ENCODE measurements at regions not wholly inside any gene's neighbourhood (a gene's known extent, or its start where the extent isn't known, plus 50 kb on each side); places are given as distances from the start of the nearest gene placed in this dataset.

DNA sequence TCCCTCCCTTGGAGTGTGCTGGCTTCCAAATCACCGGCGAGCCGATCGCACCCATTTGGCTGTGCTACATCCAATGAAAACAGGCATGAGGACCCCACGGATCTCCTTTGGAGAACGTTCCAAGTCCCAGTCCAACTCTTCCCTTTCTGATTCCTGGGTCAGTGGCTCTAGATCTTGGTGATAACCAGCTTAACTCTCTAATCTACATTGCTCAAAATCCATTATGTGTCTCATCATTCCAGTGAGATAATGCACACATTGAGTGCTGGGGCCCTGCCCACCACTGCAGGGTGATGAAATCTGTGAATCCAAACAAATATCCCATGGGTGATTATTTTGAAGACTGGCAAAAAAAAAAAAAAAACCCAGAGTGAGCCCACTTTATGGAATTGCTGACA is 232.7 kb upstream of the COPS8 start:
- Histone ChIP-seq H3K9me3 (ENCODE audit: low read length) (no peaks in the 10 kb centered on the region), H2AFZ (ENCODE audit: low read length) (no peak overlapping the region), H3K27me3 (ENCODE audit: control insufficient read depth in 1 of 2, insufficient read depth in 2 of 2, low read length in 2 of 2) (no peaks in the 10 kb centered on the region), H4K20me1 (ENCODE audit: insufficient read depth, low read length) (no peaks in the 10 kb centered on the region), H3K4me1 (ENCODE audit: insufficient read depth, low read length) (no peaks in the 10 kb centered on the region), H3K4me2 (ENCODE audit: low read depth, low read length) (no peak overlapping the region), H3K36me3 (replicated peaks in 1 of 2; ENCODE audit: control insufficient read depth in 1 of 2, insufficient read depth in 2 of 2, low read length in 2 of 2) (no peaks in the 10 kb centered on the region), H3K27ac (ENCODE audit: extremely low read length, insufficient read depth, low read length) (no peak overlapping the region), H3K9ac (ENCODE audit: insufficient read depth, low read depth, low read length) (no peak overlapping the region), H3K79me2 (ENCODE audit: insufficient read depth, low read length) (no peaks in the 10 kb centered on the region), H3K4me3 (replicated peaks in 1 of 3; ENCODE audit: insufficient read depth in 1 of 3, low read depth in 2 of 3, low read length in 3 of 3) (no peak overlapping the region)
- in situ Hi-C loops (cut with HindIII; ENCODE audit: extremely low pct_ligation_motif_present, low pct_unique_long_range_greater_than_20kb): no loop called here
- POLR2A ChIA-PET: interaction anchor here (0.7 kb wide), 1 partner anchor 14 kb away, joined by 3 read pairs; no protein-coding TSS in a partner anchor
- WGBS (ENCODE audit: low lambda C conversion rate): 53% methylated on average over 6 of the region's 6 CpGs
- DNase-seq (ENCODE audit: low spot score) (no peak), FAIRE-seq (no peak), ATAC-seq (no peak)
- CTCF ChIA-PET (ENCODE audit: low intra/inter-chr PET ratio, low total read pairs): no interaction called here
- intact Hi-C loops (cut with micrococcal nuclease; ENCODE audit: unreplicated experiment): no loop called here
- BruUV-seq (replicated peaks): no TSS peak
- TF ChIP-seq, protein P1, sequence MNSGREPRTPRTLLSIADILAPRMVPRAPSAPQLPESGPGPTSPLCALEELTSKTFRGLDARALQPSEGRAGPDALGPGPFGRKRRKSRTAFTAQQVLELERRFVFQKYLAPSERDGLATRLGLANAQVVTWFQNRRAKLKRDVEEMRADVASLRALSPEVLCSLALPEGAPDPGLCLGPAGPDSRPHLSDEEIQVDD (CRISPR knock-in tag; IDR thresholded peaks at IDR 0.05; ENCODE audit: borderline replicate concordance): no peak
- TF ChIP-seq ZNF558 (CRISPR knock-in tag; IDR thresholded peaks at IDR 0.05; ENCODE audit: borderline replicate concordance) (no peak), YEATS4 (CRISPR knock-in tag; IDR thresholded peaks at IDR 0.05; ENCODE audit: borderline replicate concordance) (no peak), NFE2 (CRISPR knock-in tag; IDR thresholded peaks at IDR 0.05) (no peak), ZNF446 (CRISPR knock-in tag; IDR thresholded peaks at IDR 0.05) (no peak), SETDB1 (CRISPR knock-in tag; IDR thresholded peaks at IDR 0.05; ENCODE audit: borderline replicate concordance) (no peak), ZNF598 (CRISPR knock-in tag; IDR thresholded peaks at IDR 0.05; ENCODE audit: borderline replicate concordance) (no peak), ZNF124 (CRISPR knock-in tag; IDR thresholded peaks at IDR 0.05) (no peak), GATAD2A (CRISPR knock-in tag; IDR thresholded peaks at IDR 0.05) (no peak), ZNF790 (CRISPR knock-in tag; IDR thresholded peaks at IDR 0.05; ENCODE audit: borderline replicate concordance) (no peak), ZNF780A (CRISPR knock-in tag; IDR thresholded peaks at IDR 0.05) (no peak), STAG1 (CRISPR knock-in tag; IDR thresholded peaks at IDR 0.05) (no peak), CEBPG (CRISPR knock-in tag; IDR thresholded peaks at IDR 0.05) (no peak), BRCA1 (CRISPR knock-in tag; IDR thresholded peaks at IDR 0.05) (no peak), SKI (IDR thresholded peaks at IDR 0.05; ENCODE audit: partially characterized antibody) (no peak), SAP130 (CRISPR knock-in tag; IDR thresholded peaks at IDR 0.05; ENCODE audit: low read depth) (no peak), TEAD2 (CRISPR knock-in tag; IDR thresholded peaks at IDR 0.05) (no peak)
- TF ChIP-seq, protein P2, sequence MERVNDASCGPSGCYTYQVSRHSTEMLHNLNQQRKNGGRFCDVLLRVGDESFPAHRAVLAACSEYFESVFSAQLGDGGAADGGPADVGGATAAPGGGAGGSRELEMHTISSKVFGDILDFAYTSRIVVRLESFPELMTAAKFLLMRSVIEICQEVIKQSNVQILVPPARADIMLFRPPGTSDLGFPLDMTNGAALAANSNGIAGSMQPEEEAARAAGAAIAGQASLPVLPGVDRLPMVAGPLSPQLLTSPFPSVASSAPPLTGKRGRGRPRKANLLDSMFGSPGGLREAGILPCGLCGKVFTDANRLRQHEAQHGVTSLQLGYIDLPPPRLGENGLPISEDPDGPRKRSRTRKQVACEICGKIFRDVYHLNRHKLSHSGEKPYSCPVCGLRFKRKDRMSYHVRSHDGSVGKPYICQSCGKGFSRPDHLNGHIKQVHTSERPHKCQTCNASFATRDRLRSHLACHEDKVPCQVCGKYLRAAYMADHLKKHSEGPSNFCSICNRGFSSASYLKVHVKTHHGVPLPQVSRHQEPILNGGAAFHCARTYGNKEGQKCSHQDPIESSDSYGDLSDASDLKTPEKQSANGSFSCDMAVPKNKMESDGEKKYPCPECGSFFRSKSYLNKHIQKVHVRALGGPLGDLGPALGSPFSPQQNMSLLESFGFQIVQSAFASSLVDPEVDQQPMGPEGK (CRISPR knock-in tag; IDR thresholded peaks at IDR 0.05): no peak
- TF ChIP-seq, protein P3, sequence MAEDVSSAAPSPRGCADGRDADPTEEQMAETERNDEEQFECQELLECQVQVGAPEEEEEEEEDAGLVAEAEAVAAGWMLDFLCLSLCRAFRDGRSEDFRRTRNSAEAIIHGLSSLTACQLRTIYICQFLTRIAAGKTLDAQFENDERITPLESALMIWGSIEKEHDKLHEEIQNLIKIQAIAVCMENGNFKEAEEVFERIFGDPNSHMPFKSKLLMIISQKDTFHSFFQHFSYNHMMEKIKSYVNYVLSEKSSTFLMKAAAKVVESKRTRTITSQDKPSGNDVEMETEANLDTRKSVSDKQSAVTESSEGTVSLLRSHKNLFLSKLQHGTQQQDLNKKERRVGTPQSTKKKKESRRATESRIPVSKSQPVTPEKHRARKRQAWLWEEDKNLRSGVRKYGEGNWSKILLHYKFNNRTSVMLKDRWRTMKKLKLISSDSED (CRISPR knock-in tag; IDR thresholded peaks at IDR 0.05): no peak
- TF ChIP-seq, protein P4, sequence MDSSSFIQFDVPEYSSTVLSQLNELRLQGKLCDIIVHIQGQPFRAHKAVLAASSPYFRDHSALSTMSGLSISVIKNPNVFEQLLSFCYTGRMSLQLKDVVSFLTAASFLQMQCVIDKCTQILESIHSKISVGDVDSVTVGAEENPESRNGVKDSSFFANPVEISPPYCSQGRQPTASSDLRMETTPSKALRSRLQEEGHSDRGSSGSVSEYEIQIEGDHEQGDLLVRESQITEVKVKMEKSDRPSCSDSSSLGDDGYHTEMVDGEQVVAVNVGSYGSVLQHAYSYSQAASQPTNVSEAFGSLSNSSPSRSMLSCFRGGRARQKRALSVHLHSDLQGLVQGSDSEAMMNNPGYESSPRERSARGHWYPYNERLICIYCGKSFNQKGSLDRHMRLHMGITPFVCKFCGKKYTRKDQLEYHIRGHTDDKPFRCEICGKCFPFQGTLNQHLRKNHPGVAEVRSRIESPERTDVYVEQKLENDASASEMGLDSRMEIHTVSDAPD (CRISPR knock-in tag; IDR thresholded peaks at IDR 0.05): no peak

All from HepG2 (cell line).